Body of pancreas (tissue), 4 donors: ENCODE measurements at regions not wholly inside any gene's neighbourhood (a gene's known extent, or its start where the extent isn't known, plus 50 kb on each side); places are given as distances from the start of the nearest gene placed in this dataset.

Experiments
- ATAC-seq: fragments of 150-250 bp; one replicate; pipeline ENCODE4 v1.9.1; 2016
- DNase-seq, 4 donors: peaks; one replicate each; pipeline ENCODE4 v3.0.0-alpha.2; 2019
- H3K27ac ChIP-seq, 4 donors: fragments of 200-600 bp; sonication (generic); 1 replicate in 3 of 4; 2 replicates in 1 of 4; pipeline versions ENCODE4 v1.5.1 to v1.6.1; 2016 to 2019; ENCODE audit warnings: mild to moderate bottlenecking in 1 of 4, mixed read lengths in 1 of 4, moderate library complexity in 1 of 4
- H3K27me3 ChIP-seq, 2 donors: fragments of 200-600 bp; sonication (generic); one replicate each; pipeline ENCODE4 v1.6.0; 2016; ENCODE audit warnings: mild to moderate bottlenecking in 1 of 2
- H3K36me3 ChIP-seq, 2 donors: fragments of 200-600 bp; sonication (generic); replicated peaks in 1 of 2; 2 replicates each; pipeline ENCODE4 v1.5.1; 2016; ENCODE audit warnings: low read depth in 2 of 2; ENCODE audit not compliant: insufficient read depth in 1 of 2
- H3K4me1 ChIP-seq: fragments of 200-600 bp; sonication (generic); one replicate; pipeline ENCODE4 v1.6.0; 2016
- H3K4me3 ChIP-seq, 2 donors: fragments of 200-600 bp; sonication (generic); 1 replicate in 1 of 2; 2 replicates in 1 of 2; pipeline ENCODE4 v1.5.1; 2016 to 2019
- H3K9me3 ChIP-seq, 3 donors: fragments of 200-600 bp; sonication (generic); 1 replicate in 2 of 3; 2 replicates in 1 of 3; pipeline ENCODE4 v1.5.1; 2016
- POLR2A ChIP-seq, 3 donors: fragments of 450-650 bp; IDR thresholded peaks; one replicate each; pipeline ENCODE4 v1.6.1; 2016; ENCODE audit warnings: antibody characterized with exemption in 3 of 3, mild to moderate bottlenecking in 2 of 3
- WGBS, 2 donors: methylation state at CpG; one replicate each; pipeline ENCODE4 v1.1.5; 2017; 5-methylcytosine and 5-hydroxymethylcytosine counted together
- intact Hi-C: fragments of 100-400 bp; cut with DNase I; formaldehyde crosslinking; loops from one replicate; pipeline ENCODE4 v1.15.1; 2023
- TF ChIP-seq, protein P1 (sequence below), 7 experiments: fragments of 450-650 bp in 4 of 7; fragments of 200-600 bp in 3 of 7; sonication (generic) in 3 of 7; IDR thresholded peaks; one replicate each; pipeline ENCODE4 v1.5.1; 2016 to 2019; ENCODE audit warnings: antibody characterized with exemption in 7 of 7

- ATAC-seq (no peak), DNase-seq (no peak)
- WGBS, 2 donors, result 85 to 90% methylated on average over 22 to 23 of the region's 23 CpGs
- intact Hi-C loops, result no loop called here
- Histone ChIP-seq H3K4me3 (no peak overlapping the region), H3K9me3 (no peaks in the 10 kb centered on the region), H3K27ac (no peak overlapping the region), H3K27me3 (no peaks in the 10 kb centered on the region), H3K36me3 (no peaks in the 10 kb centered on the region), H3K4me1 (peaks cover 20% of the 10 kb centered on the region)
- no peak for TF ChIP-seq POLR2A (IDR thresholded peaks at IDR 0.05)
- TF ChIP-seq, protein P1, sequence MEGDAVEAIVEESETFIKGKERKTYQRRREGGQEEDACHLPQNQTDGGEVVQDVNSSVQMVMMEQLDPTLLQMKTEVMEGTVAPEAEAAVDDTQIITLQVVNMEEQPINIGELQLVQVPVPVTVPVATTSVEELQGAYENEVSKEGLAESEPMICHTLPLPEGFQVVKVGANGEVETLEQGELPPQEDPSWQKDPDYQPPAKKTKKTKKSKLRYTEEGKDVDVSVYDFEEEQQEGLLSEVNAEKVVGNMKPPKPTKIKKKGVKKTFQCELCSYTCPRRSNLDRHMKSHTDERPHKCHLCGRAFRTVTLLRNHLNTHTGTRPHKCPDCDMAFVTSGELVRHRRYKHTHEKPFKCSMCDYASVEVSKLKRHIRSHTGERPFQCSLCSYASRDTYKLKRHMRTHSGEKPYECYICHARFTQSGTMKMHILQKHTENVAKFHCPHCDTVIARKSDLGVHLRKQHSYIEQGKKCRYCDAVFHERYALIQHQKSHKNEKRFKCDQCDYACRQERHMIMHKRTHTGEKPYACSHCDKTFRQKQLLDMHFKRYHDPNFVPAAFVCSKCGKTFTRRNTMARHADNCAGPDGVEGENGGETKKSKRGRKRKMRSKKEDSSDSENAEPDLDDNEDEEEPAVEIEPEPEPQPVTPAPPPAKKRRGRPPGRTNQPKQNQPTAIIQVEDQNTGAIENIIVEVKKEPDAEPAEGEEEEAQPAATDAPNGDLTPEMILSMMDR (IDR thresholded peaks at IDR 0.05), result no peak
These were observed 158.2 kb upstream of the DIO3 start for GRCh38 chr14:101402936-101403660.

- 72 to 73% methylated on average over 11 of the region's 11 CpGs for WGBS, 2 donors
- Histone ChIP-seq H3K36me3 (no peaks in the 10 kb centered on the region), H3K4me1 (peaks cover 13% of the 10 kb centered on the region), H3K27me3 (no peaks in the 10 kb centered on the region), H3K4me3 (no peak overlapping the region), H3K27ac (no peak overlapping the region), H3K9me3 (no peaks in the 10 kb centered on the region)
- DNase-seq, result no peak
- intact Hi-C loops, result no loop called here
- TF ChIP-seq, protein P1 (IDR thresholded peaks at IDR 0.05), result no peak
- TF ChIP-seq POLR2A (IDR thresholded peaks at IDR 0.05), result no peak
- no peak for ATAC-seq
These were observed 156.7 kb upstream of the DIO3 start for GRCh38 chr14:101404426-101405170.

GRCh38 chr14:101405171-101405883 is 156.0 kb upstream of the DIO3 start:
- Histone ChIP-seq H3K4me1 (peaks cover 6% of the 10 kb centered on the region), H3K4me3 (no peak overlapping the region), H3K9me3 (no peaks in the 10 kb centered on the region), H3K36me3 (no peaks in the 10 kb centered on the region), H3K27ac (no peak overlapping the region), H3K27me3 (no peaks in the 10 kb centered on the region)
- TF ChIP-seq, protein P1 (IDR thresholded peaks at IDR 0.05), result no peak
- ATAC-seq (no peak), DNase-seq (no peak)
- 77 to 80% methylated on average over 12 of the region's 12 CpGs for WGBS, 2 donors
- intact Hi-C loops, result no loop called here

DNA sequence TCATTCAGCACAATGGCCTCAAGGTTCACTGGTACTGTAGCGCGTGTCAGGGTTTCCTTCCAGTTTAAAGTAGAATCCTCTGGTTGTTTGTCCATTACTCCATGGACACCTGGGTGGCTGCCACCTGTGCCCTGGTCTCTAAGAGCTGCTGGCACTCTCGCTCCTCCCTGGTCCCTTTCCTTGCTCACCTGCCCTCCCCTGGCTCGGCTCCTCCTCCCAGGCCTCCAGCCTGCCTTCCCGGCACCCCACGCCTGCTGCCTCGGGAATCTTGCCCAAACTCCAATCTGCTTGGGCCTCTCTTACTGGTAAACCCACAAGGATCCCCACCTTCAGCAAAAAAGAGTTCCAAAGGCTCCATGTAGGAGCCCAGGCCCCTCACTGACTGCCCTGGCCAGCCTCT is 154.4 kb upstream of the DIO3 start:
- no peak overlapping the region for H3K4me3 ChIP-seq
- H3K27ac ChIP-seq, result no peak overlapping the region
- no peaks in the 10 kb centered on the region for H3K36me3 ChIP-seq
- TF ChIP-seq POLR2A (IDR thresholded peaks at IDR 0.05), result no peak
- TF ChIP-seq, protein P1 (IDR thresholded peaks at IDR 0.05), result no peak
- H3K9me3 ChIP-seq, result no peaks in the 10 kb centered on the region
- DNase-seq, result no peak
- H3K27me3 ChIP-seq, result no peaks in the 10 kb centered on the region
- WGBS, 2 donors, result 87 to 96% methylated on average over 7 of the region's 7 CpGs
- intact Hi-C loops, result no loop called here
- peaks cover 5% of the 10 kb centered on the region for H3K4me1 ChIP-seq
- no peak for ATAC-seq
